DND-41 (cell line): ENCODE measurements at regions not wholly inside any gene's neighbourhood (a gene's known extent, or its start where the extent isn't known, plus 50 kb on each side); places are given as distances from the start of the nearest gene placed in this dataset.

Source experiments
- CTCF ChIP-seq: IDR thresholded peaks from 2 replicates; pipeline ENCODE4 v1.5.1; 2012; ENCODE audit warnings: borderline replicate concordance, low read length, moderate library complexity, mild to moderate bottlenecking; ENCODE audit not compliant: poor library complexity, severe bottlenecking; ENCODE audit errors: extremely low read depth
- EZH2 ChIP-seq: IDR thresholded peaks from 3 replicates; pipeline ENCODE4 v1.6.1; 2012; ENCODE audit warnings: borderline replicate concordance, low read depth, mild to moderate bottlenecking, moderate library complexity, low read length, inconsistent platforms; ENCODE audit not compliant: severe bottlenecking

GRCh38 chr2:195466427-195466826 lies 190.6 kb upstream of the SLC39A10 start:
- no peak for TF ChIP-seq CTCF
- TF ChIP-seq EZH2: no peak
